ENCODE measurements at regions not wholly inside any gene's neighbourhood (a gene's known extent, or its start where the extent isn't known, plus 50 kb on each side); places are given as distances from the start of the nearest gene placed in this dataset.

GRCh38 chr1:98103617-98104285, 182.9 kb upstream of the DPYD start:
- Histone ChIP-seq H3K36me3 (ENCODE audit: control insufficient read depth in 2 of 3, insufficient read depth in 3 of 3, low read length in 3 of 3) (no peaks in the 10 kb centered on the region), H3K27me3 (ENCODE audit: control insufficient read depth in 2 of 2, insufficient read depth in 2 of 2, low read length in 2 of 2) (no peaks in the 10 kb centered on the region), H3K4me3 (ENCODE audit: low read length) (no peak overlapping the region), H3K27ac (ENCODE audit: low read depth, low read length) (no peak overlapping the region), H3K9me3 (ENCODE audit: control insufficient read depth in 2 of 3, low read length in 3 of 3) (peaks cover 0 to 7% (median 0%) of the 10 kb centered on the region in 3 experiments), H3K4me1 (ENCODE audit: control insufficient read depth in 2 of 2, insufficient read depth in 2 of 2, low read length in 2 of 2) (no peaks in the 10 kb centered on the region)
- Mint-ChIP-seq H3K36me3 (peaks cover 0 to 14% (median 0%) of the 10 kb centered on the region in 5 donors), H3K9me3 (peaks cover 12 to 24% (median 16%) of the 10 kb centered on the region in 11 donors), H3K4me1 (no peaks in the 10 kb centered on the region), H3K4me3 (no peak overlapping the region), H3K27ac (no peak overlapping the region), H3K27me3 (peaks cover 0 to 3% (median 0%) of the 10 kb centered on the region in 5 donors)
- CTCF ChIA-PET = no interaction called here
- no peak for DNase-seq
- no peak for ATAC-seq
- POLR2A ChIA-PET = no interaction called here
- intact Hi-C loops (cut with micrococcal nuclease) = no loop called here

- H3K27me3 ChIP-seq (ENCODE audit: control insufficient read depth in 2 of 2, insufficient read depth in 2 of 2, low read length in 2 of 2) = no peaks in the 10 kb centered on the region
- ChIA-PET CTCF (no interaction called here), POLR2A (no interaction called here)
- H3K36me3 Mint-ChIP-seq = peaks cover 0 to 4% (median 0%) of the 10 kb centered on the region in 5 donors
- no peak overlapping the region for H3K4me3 ChIP-seq (ENCODE audit: low read length)
- no peak for DNase-seq
- H3K9me3 ChIP-seq (ENCODE audit: control insufficient read depth in 2 of 3, low read length in 3 of 3) = no peaks in the 10 kb centered on the region
- H3K4me3 Mint-ChIP-seq = no peak overlapping the region
- no peaks in the 10 kb centered on the region for H3K4me1 ChIP-seq (ENCODE audit: control insufficient read depth in 2 of 2, insufficient read depth in 2 of 2, low read length in 2 of 2)
- H3K4me1 Mint-ChIP-seq = no peaks in the 10 kb centered on the region
- intact Hi-C loops (cut with micrococcal nuclease) = no loop called here
- no peaks in the 10 kb centered on the region for H3K36me3 ChIP-seq (ENCODE audit: control insufficient read depth in 2 of 3, insufficient read depth in 3 of 3, low read length in 3 of 3)
- H3K9me3 Mint-ChIP-seq = peaks cover 3 to 13% (median 8%) of the 10 kb centered on the region in 11 donors
- H3K27me3 Mint-ChIP-seq = peaks cover 0 to 3% (median 0%) of the 10 kb centered on the region in 5 donors
- ATAC-seq = no peak
- H3K27ac Mint-ChIP-seq = no peak overlapping the region
- no peak overlapping the region for H3K27ac ChIP-seq (ENCODE audit: low read depth, low read length)
Observed at GRCh38 chr1:98102345-98103030, 181.7 kb upstream of the DPYD start.

GRCh38 chr1:98101364-98101763, 180.5 kb upstream of the DPYD start:
- H3K36me3 ChIP-seq (ENCODE audit: control insufficient read depth in 2 of 3, insufficient read depth in 3 of 3, low read length in 3 of 3) = no peaks in the 10 kb centered on the region
- Mint-ChIP-seq H3K9me3 (peaks cover 0 to 6% (median 5%) of the 10 kb centered on the region in 11 donors), H3K4me3 (no peak overlapping the region), H3K4me1 (no peaks in the 10 kb centered on the region), H3K36me3 (no peaks in the 10 kb centered on the region), H3K27me3 (peaks cover 0 to 3% (median 0%) of the 10 kb centered on the region in 5 donors), H3K27ac (no peak overlapping the region)
- intact Hi-C loops (cut with micrococcal nuclease) = no loop called here
- DNase-seq (no peak), ATAC-seq (no peak)
- H3K9me3 ChIP-seq (ENCODE audit: control insufficient read depth in 2 of 3, low read length in 3 of 3) = no peaks in the 10 kb centered on the region
- no peak overlapping the region for H3K27ac ChIP-seq (ENCODE audit: low read depth, low read length)
- no peaks in the 10 kb centered on the region for H3K4me1 ChIP-seq (ENCODE audit: control insufficient read depth in 2 of 2, insufficient read depth in 2 of 2, low read length in 2 of 2)
- POLR2A ChIA-PET = no interaction called here
- CTCF ChIA-PET = no interaction called here
- H3K4me3 ChIP-seq (ENCODE audit: low read length) = no peak overlapping the region
- H3K27me3 ChIP-seq (ENCODE audit: control insufficient read depth in 2 of 2, insufficient read depth in 2 of 2, low read length in 2 of 2) = no peaks in the 10 kb centered on the region

- H3K4me1 Mint-ChIP-seq = no peaks in the 10 kb centered on the region
- no peaks in the 10 kb centered on the region for H3K36me3 ChIP-seq (ENCODE audit: control insufficient read depth in 2 of 3, insufficient read depth in 3 of 3, low read length in 3 of 3)
- H3K27ac Mint-ChIP-seq = no peak overlapping the region
- ATAC-seq (no peak), DNase-seq (no peak)
- H3K36me3 Mint-ChIP-seq = no peaks in the 10 kb centered on the region
- intact Hi-C loops (cut with micrococcal nuclease) = no loop called here
- H3K27me3 ChIP-seq (ENCODE audit: control insufficient read depth in 2 of 2, insufficient read depth in 2 of 2, low read length in 2 of 2) = no peaks in the 10 kb centered on the region
- no peaks in the 10 kb centered on the region for H3K4me1 ChIP-seq (ENCODE audit: control insufficient read depth in 2 of 2, insufficient read depth in 2 of 2, low read length in 2 of 2)
- no peak overlapping the region for H3K27ac ChIP-seq (ENCODE audit: low read depth, low read length)
- H3K9me3 Mint-ChIP-seq = no peaks in the 10 kb centered on the region
- no peaks in the 10 kb centered on the region for H3K27me3 Mint-ChIP-seq
- no peaks in the 10 kb centered on the region for H3K9me3 ChIP-seq (ENCODE audit: control insufficient read depth in 2 of 3, low read length in 3 of 3)
- no peak overlapping the region for H3K4me3 ChIP-seq (ENCODE audit: low read length)
- CTCF ChIA-PET = interaction anchor here (0.7 kb wide), 1 partner anchor 1145 kb away, joined by 3 read pairs; no protein-coding TSS in a partner anchor
- POLR2A ChIA-PET = no interaction called here
- H3K4me3 Mint-ChIP-seq = no peak overlapping the region
Observed at GRCh38 chr1:98099501-98099900, 178.7 kb upstream of the DPYD start.

- intact Hi-C loops (cut with micrococcal nuclease) = no loop called here
Observed at GRCh38 chr1:98098473-98098872, 177.6 kb upstream of the DPYD start.

GRCh38 chr1:98090351-98090750, 169.5 kb upstream of the DPYD start:
- no peak for ATAC-seq
- no peaks in the 10 kb centered on the region for H3K36me3 ChIP-seq (ENCODE audit: control insufficient read depth in 2 of 3, insufficient read depth in 3 of 3, low read length in 3 of 3)
- H3K9me3 Mint-ChIP-seq = peaks cover 0 to 3% (median 0%) of the 10 kb centered on the region in 11 donors
- peaks cover 0 to 9% (median 4%) of the 10 kb centered on the region in 5 donors for H3K27me3 Mint-ChIP-seq
- H3K4me3 Mint-ChIP-seq = no peak overlapping the region
- H3K4me1 Mint-ChIP-seq = no peaks in the 10 kb centered on the region
- no peaks in the 10 kb centered on the region for H3K27me3 ChIP-seq (ENCODE audit: control insufficient read depth in 2 of 2, insufficient read depth in 2 of 2, low read length in 2 of 2)
- POLR2A ChIA-PET = interaction anchor here (0.7 kb wide), 1 partner anchor 135 kb away, joined by 4 read pairs; no protein-coding TSS in a partner anchor
- H3K9me3 ChIP-seq (ENCODE audit: control insufficient read depth in 2 of 3, low read length in 3 of 3) = no peaks in the 10 kb centered on the region
- no peak for DNase-seq
- no peaks in the 10 kb centered on the region for H3K4me1 ChIP-seq (ENCODE audit: control insufficient read depth in 2 of 2, insufficient read depth in 2 of 2, low read length in 2 of 2)
- CTCF ChIA-PET = no interaction called here
- no peaks in the 10 kb centered on the region for H3K36me3 Mint-ChIP-seq
- H3K27ac ChIP-seq (ENCODE audit: low read depth, low read length) = no peak overlapping the region
- intact Hi-C loops (cut with micrococcal nuclease) = no loop called here
- H3K27ac Mint-ChIP-seq = no peak overlapping the region
- H3K4me3 ChIP-seq (ENCODE audit: low read length) = no peak overlapping the region

More at GRCh38 chr1:98098473-98098872, 177.6 kb upstream of the DPYD start:
- H3K9me3 ChIP-seq (ENCODE audit: control insufficient read depth in 2 of 3, low read length in 3 of 3) = no peaks in the 10 kb centered on the region
- no peaks in the 10 kb centered on the region for H3K36me3 ChIP-seq (ENCODE audit: control insufficient read depth in 2 of 3, insufficient read depth in 3 of 3, low read length in 3 of 3)
- ChIA-PET CTCF (no interaction called here), POLR2A (no interaction called here)
- Mint-ChIP-seq H3K27ac (no peak overlapping the region), H3K4me1 (no peaks in the 10 kb centered on the region), H3K9me3 (no peaks in the 10 kb centered on the region), H3K36me3 (no peaks in the 10 kb centered on the region), H3K4me3 (no peak overlapping the region), H3K27me3 (no peaks in the 10 kb centered on the region)
- H3K4me3 ChIP-seq (ENCODE audit: low read length) = no peak overlapping the region
- DNase-seq (no peak), ATAC-seq (no peak)
- no peak overlapping the region for H3K27ac ChIP-seq (ENCODE audit: low read depth, low read length)
- no peaks in the 10 kb centered on the region for H3K27me3 ChIP-seq (ENCODE audit: control insufficient read depth in 2 of 2, insufficient read depth in 2 of 2, low read length in 2 of 2)
- no peaks in the 10 kb centered on the region for H3K4me1 ChIP-seq (ENCODE audit: control insufficient read depth in 2 of 2, insufficient read depth in 2 of 2, low read length in 2 of 2)

- intact Hi-C loops (cut with micrococcal nuclease) = no loop called here
- POLR2A ChIA-PET = no interaction called here
- Mint-ChIP-seq H3K4me1 (no peaks in the 10 kb centered on the region), H3K27me3 (peaks cover 0 to 24% (median 11%) of the 10 kb centered on the region in 5 donors), H3K36me3 (no peaks in the 10 kb centered on the region), H3K9me3 (peaks cover 0 to 3% (median 0%) of the 10 kb centered on the region in 11 donors), H3K27ac (no peak overlapping the region), H3K4me3 (no peak overlapping the region)
- Histone ChIP-seq H3K27me3 (ENCODE audit: control insufficient read depth in 2 of 2, insufficient read depth in 2 of 2, low read length in 2 of 2) (no peaks in the 10 kb centered on the region), H3K9me3 (ENCODE audit: control insufficient read depth in 2 of 3, low read length in 3 of 3) (no peaks in the 10 kb centered on the region), H3K4me3 (ENCODE audit: low read length) (no peak overlapping the region), H3K27ac (ENCODE audit: low read depth, low read length) (no peak overlapping the region), H3K36me3 (ENCODE audit: control insufficient read depth in 2 of 3, insufficient read depth in 3 of 3, low read length in 3 of 3) (no peaks in the 10 kb centered on the region), H3K4me1 (ENCODE audit: control insufficient read depth in 2 of 2, insufficient read depth in 2 of 2, low read length in 2 of 2) (no peaks in the 10 kb centered on the region)
- ATAC-seq (no peak), DNase-seq (no peak)
- CTCF ChIA-PET = no interaction called here
Observed at GRCh38 chr1:98088381-98088780, 167.5 kb upstream of the DPYD start.

Data from naive thymus-derived CD4-positive, alpha-beta T cell (primary cell).